Mesenchymal stem cell (in vitro differentiated cells and primary cell): ENCODE measurements at regions not wholly inside any gene's neighbourhood (a gene's known extent, or its start where the extent isn't known, plus 50 kb on each side); places are given as distances from the start of the nearest gene placed in this dataset.
A peak's percentile ranks its signal among the peaks of the same experiment; 100 is the strongest.

Source experiments
- DNase-seq: peaks from one replicate; pipeline ENCODE4 v3.0.0-alpha.2; 2013
- H2AFZ ChIP-seq: one replicate; pipeline ENCODE4 v1.6.1; 2013; ENCODE audit warnings: low read depth, mild to moderate bottlenecking, control low read depth, inconsistent platforms, low read length, moderate library complexity
- H2AK5ac ChIP-seq: 2 replicates; pipeline ENCODE4 v1.6.1; 2013; ENCODE audit warnings: low read length, moderate library complexity, mild to moderate bottlenecking, inconsistent platforms; ENCODE audit not compliant: severe bottlenecking
- H2BK120ac ChIP-seq: one replicate; pipeline ENCODE4 v1.6.1; 2013; ENCODE audit warnings: low read depth, mild to moderate bottlenecking, inconsistent platforms, low read length, moderate library complexity
- H2BK12ac ChIP-seq, 2 experiments: one replicate each; pipeline ENCODE4 v1.6.1; 2013; ENCODE audit warnings: inconsistent platforms in 2 of 2, low read length in 2 of 2, mild to moderate bottlenecking in 2 of 2, moderate library complexity in 2 of 2, control low read depth in 1 of 2
- H2BK15ac ChIP-seq: one replicate; pipeline ENCODE4 v1.6.1; 2013; ENCODE audit warnings: mild to moderate bottlenecking, low read depth, inconsistent platforms; ENCODE audit not compliant: poor library complexity, severe bottlenecking
- H2BK5ac ChIP-seq: 2 replicates; pipeline ENCODE4 v1.6.1; 2013; ENCODE audit warnings: low read depth, mild to moderate bottlenecking, low read length, control low read depth, inconsistent platforms; ENCODE audit not compliant: poor library complexity, severe bottlenecking
- H3K14ac ChIP-seq, 2 experiments: one replicate each; pipeline ENCODE4 v1.6.1; 2013; ENCODE audit warnings: inconsistent platforms in 2 of 2, low read length in 2 of 2, control low read depth in 1 of 2, mild to moderate bottlenecking in 1 of 2, moderate library complexity in 1 of 2
- H3K18ac ChIP-seq, 2 experiments: one replicate each; pipeline ENCODE4 v1.6.1; 2013; ENCODE audit warnings: inconsistent platforms in 2 of 2, low read length in 2 of 2, control low read depth in 1 of 2, low read depth in 1 of 2, mild to moderate bottlenecking in 1 of 2
- H3K23ac ChIP-seq, 2 experiments: one replicate each; pipeline ENCODE4 v1.6.1; 2013; ENCODE audit warnings: inconsistent platforms in 2 of 2, low read length in 2 of 2, mild to moderate bottlenecking in 2 of 2, moderate library complexity in 2 of 2, control low read depth in 1 of 2
- H3K27ac ChIP-seq: 2 replicates; pipeline ENCODE4 v1.5.1; 2013; ENCODE audit warnings: mild to moderate bottlenecking, moderate library complexity, low read length, control low read depth, inconsistent platforms; ENCODE audit not compliant: poor library complexity, severe bottlenecking
- H3K27me3 ChIP-seq, 2 experiments: 2 replicates each; pipeline versions ENCODE4 v1.6.1 to v1.7.0; 2013; ENCODE audit warnings: low read length in 2 of 2, mild to moderate bottlenecking in 2 of 2, moderate library complexity in 2 of 2, control low read depth in 1 of 2, inconsistent platforms in 1 of 2; ENCODE audit not compliant: control insufficient read depth in 1 of 2, insufficient read depth in 1 of 2
- H3K36me3 ChIP-seq, 2 experiments: 2 replicates each; pipeline versions ENCODE4 v1.6.1 to v1.7.0; 2013; ENCODE audit warnings: low read length in 2 of 2, control low read depth in 1 of 2, inconsistent platforms in 1 of 2, low read depth in 1 of 2, mild to moderate bottlenecking in 1 of 2; ENCODE audit not compliant: insufficient read depth in 2 of 2, control insufficient read depth in 1 of 2
- H3K4ac ChIP-seq, 2 experiments: one replicate each; pipeline ENCODE4 v1.6.1; 2013; ENCODE audit warnings: inconsistent platforms in 2 of 2, low read length in 2 of 2, mild to moderate bottlenecking in 2 of 2, moderate library complexity in 2 of 2, control low read depth in 1 of 2, low read depth in 1 of 2
- H3K4me1 ChIP-seq: 2 replicates; pipeline ENCODE4 v1.6.1; 2013; ENCODE audit warnings: low read depth, low read length, control low read depth; ENCODE audit not compliant: control insufficient read depth, insufficient read depth
- H3K4me2 ChIP-seq: 2 replicates; pipeline ENCODE4 v1.6.1; 2013; ENCODE audit warnings: low read length, mild to moderate bottlenecking, inconsistent platforms; ENCODE audit not compliant: poor library complexity, severe bottlenecking
- H3K4me3 ChIP-seq, 2 experiments: 2 replicates each; pipeline versions ENCODE4 v1.5.1 to v1.7.0; 2013; ENCODE audit warnings: low read length in 2 of 2, mild to moderate bottlenecking in 2 of 2, control low read depth in 1 of 2, low read depth in 1 of 2; ENCODE audit not compliant: insufficient read depth in 1 of 2
- H3K79me1 ChIP-seq: replicated peaks from 2 replicates; pipeline ENCODE4 v1.6.1; 2013; ENCODE audit warnings: mild to moderate bottlenecking, control low read depth, low read length, inconsistent platforms; ENCODE audit not compliant: poor library complexity, severe bottlenecking
- H3K9ac ChIP-seq: 2 replicates; pipeline ENCODE4 v1.7.0; 2013; ENCODE audit warnings: mild to moderate bottlenecking, low read length, moderate library complexity
- H3K9me3 ChIP-seq: 2 replicates; pipeline ENCODE4 v1.7.0; 2013; ENCODE audit warnings: mild to moderate bottlenecking, low read length; ENCODE audit not compliant: control insufficient read depth
- H4K8ac ChIP-seq: one replicate; pipeline ENCODE4 v1.6.1; 2013; ENCODE audit warnings: inconsistent platforms, mild to moderate bottlenecking, low read length, moderate library complexity
- H4K91ac ChIP-seq: one replicate; pipeline ENCODE4 v1.6.1; 2013; ENCODE audit warnings: mild to moderate bottlenecking, low read length, inconsistent platforms
- WGBS: methylation state at CpG from one replicate; pipeline ENCODE4 v1.1.7; 2013; ENCODE audit warnings: mixed read lengths; 5-methylcytosine and 5-hydroxymethylcytosine counted together

DNA sequence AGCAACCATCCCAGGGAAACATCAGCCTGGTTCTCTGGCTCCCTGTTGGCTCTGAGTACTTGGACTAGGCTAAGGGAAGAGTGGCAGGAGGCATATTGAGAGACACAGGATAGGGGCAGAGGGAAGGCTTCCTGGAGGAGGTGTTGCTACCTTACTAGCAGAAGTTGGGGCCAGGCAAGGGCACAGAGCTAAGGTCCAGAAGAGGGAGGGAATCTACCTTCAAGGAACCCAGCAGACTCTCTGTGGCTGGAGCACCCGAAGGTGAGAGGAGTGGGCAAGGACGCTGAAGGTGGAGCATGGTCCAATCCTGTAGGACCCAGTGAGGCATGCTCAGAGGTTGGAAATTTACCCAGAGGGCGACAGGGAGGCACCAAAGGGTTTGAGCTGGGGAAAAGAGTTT lies 191.9 kb downstream of the TFAP2C start:
- Histone ChIP-seq H3K9ac (no peak overlapping the region), H3K4ac (no peak overlapping the region)
- DNase-seq, result no peak

DNA sequence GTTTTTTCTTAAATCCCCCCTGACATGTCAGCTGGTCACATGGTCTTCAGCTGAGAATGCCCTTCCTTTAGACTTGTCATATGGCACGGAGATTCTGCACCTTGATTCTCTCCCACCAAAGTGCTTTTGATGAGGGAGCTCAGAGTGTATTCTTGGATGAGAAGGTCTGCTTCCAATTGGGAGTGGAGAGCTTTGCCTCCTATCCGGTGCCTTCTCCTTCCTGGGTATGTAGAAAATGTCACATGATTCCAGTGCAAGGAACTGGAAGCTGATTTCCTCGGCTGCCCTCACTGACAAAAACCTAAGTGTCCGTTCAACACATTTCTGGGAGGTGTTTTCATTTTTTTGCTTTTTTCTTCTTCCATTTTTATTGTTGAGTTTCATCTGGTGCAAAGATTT lies 197.2 kb downstream of the TFAP2C start:
- H4K8ac ChIP-seq, result peak overlapping the region; percentile 36
- H3K27ac ChIP-seq, result no peak overlapping the region
- H3K27me3 ChIP-seq, result peaks cover 17 to 19% of the 10 kb centered on the region in 2 experiments
- H3K4me1 ChIP-seq, result no peaks in the 10 kb centered on the region
- no peaks in the 10 kb centered on the region for H3K79me1 ChIP-seq
- H4K91ac ChIP-seq, result no peak overlapping the region
- no peaks in the 10 kb centered on the region for H3K36me3 ChIP-seq
- DNase-seq, result no peak
- H3K4me2 ChIP-seq, result no peak overlapping the region
- no peak overlapping the region for H2AK5ac ChIP-seq
- no peak overlapping the region for H3K23ac ChIP-seq
- H2BK12ac ChIP-seq, result no peak overlapping the region
- H2BK15ac ChIP-seq, result no peak overlapping the region
- no peak overlapping the region for H2BK120ac ChIP-seq
- no peak overlapping the region for H2BK5ac ChIP-seq
- H3K4ac ChIP-seq, result peak overlapping the region in 1 of 2 experiments; percentile 48
- H3K9me3 ChIP-seq, result no peaks in the 10 kb centered on the region
- no peak overlapping the region for H3K14ac ChIP-seq
- no peak overlapping the region for H3K18ac ChIP-seq
- peak overlapping the region; percentile 91 for H3K9ac ChIP-seq
- peak overlapping the region in 1 of 2 experiments; percentile 60 for H3K4me3 ChIP-seq
- no peak overlapping the region for H2AFZ ChIP-seq
- WGBS, result 86% methylated on average over 4 of the region's 4 CpGs

More for the DNA sequence above, 191.9 kb downstream of the TFAP2C start:
- no peaks in the 10 kb centered on the region for H3K36me3 ChIP-seq
- no peak overlapping the region for H2BK120ac ChIP-seq
- H3K9me3 ChIP-seq, result peaks cover 7% of the 10 kb centered on the region
- H2BK5ac ChIP-seq, result no peak overlapping the region
- no peak overlapping the region for H4K91ac ChIP-seq
- H2BK15ac ChIP-seq, result no peak overlapping the region
- peaks cover 6 to 10% of the 10 kb centered on the region in 2 experiments for H3K27me3 ChIP-seq
- H3K23ac ChIP-seq, result no peak overlapping the region
- no peak overlapping the region for H2AFZ ChIP-seq
- H3K27ac ChIP-seq, result no peak overlapping the region
- no peaks in the 10 kb centered on the region for H3K79me1 ChIP-seq
- no peak overlapping the region for H3K14ac ChIP-seq
- no peak overlapping the region for H2AK5ac ChIP-seq
- H2BK12ac ChIP-seq, result no peak overlapping the region
- no peak overlapping the region for H3K4me2 ChIP-seq
- H4K8ac ChIP-seq, result no peak overlapping the region
- WGBS, result 82% methylated on average over 3 of the region's 3 CpGs
- H3K18ac ChIP-seq, result no peak overlapping the region
- no peak overlapping the region for H3K4me3 ChIP-seq
- no peaks in the 10 kb centered on the region for H3K4me1 ChIP-seq

DNA sequence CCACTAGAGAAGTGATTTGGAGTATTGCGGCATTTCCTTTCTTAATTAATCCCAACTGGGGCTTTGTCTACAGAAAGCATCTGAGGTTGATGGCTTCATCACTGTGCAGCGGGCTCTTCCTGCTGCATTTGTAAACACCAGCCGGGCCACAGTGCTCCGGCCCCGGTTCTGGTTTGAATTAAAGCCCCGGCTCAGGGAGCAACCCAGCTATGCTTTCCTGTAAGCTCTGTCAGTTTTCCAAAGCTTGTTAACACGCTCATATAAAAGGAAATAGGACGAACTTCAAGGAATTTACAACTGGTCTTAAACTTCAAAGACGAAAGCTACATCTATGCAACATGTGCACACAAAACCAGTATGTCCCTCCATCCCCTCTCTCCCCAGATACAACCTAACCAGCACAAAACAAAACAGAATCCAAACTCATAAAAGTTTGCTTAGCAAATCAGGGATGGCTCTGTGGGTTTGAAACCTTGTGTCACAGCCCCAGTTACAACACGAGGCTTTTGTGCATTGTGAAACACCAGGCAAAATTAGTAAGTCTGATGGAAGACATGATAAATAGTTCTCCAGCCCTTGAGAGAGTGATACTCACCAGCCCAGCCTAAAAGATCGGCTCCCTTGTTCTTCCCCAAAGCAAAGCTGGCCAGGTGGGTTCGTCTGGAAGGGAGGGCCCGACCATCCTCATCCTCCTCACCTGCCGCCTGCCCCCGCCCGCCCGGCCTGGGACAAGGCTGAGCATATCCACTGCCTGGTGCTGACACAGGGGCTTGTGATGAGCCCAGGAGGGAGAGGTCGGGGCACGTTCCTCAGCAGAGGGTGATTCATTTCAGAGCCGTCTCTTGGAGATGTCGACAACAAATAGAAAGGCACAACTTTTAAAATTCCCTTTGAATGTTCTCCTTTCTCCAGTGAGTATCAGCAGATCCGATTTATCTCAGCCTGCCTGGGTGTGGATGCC lies 197.9 kb downstream of the TFAP2C start:
- Histone ChIP-seq H3K4me3 (peak overlapping the region in 1 of 2 experiments; percentile 60), H2AK5ac (no peak overlapping the region), H3K79me1 (no peaks in the 10 kb centered on the region), H3K9ac (peak overlapping the region; percentile 91), H3K14ac (no peak overlapping the region), H3K4ac (no peak overlapping the region), H3K4me2 (no peak overlapping the region), H3K18ac (no peak overlapping the region), H2BK5ac (no peak overlapping the region), H4K8ac (no peak overlapping the region), H3K36me3 (no peaks in the 10 kb centered on the region), H4K91ac (no peak overlapping the region), H2BK12ac (no peak overlapping the region), H3K9me3 (no peaks in the 10 kb centered on the region), H2BK120ac (no peak overlapping the region), H2BK15ac (no peak overlapping the region), H3K27ac (no peak overlapping the region), H3K23ac (no peak overlapping the region), H3K4me1 (no peaks in the 10 kb centered on the region), H3K27me3 (peaks cover 19 to 24% of the 10 kb centered on the region in 2 experiments), H2AFZ (no peak overlapping the region)
- 65% methylated on average over 22 of the region's 22 CpGs for WGBS
- DNase-seq, result peak; percentile 71

DNA sequence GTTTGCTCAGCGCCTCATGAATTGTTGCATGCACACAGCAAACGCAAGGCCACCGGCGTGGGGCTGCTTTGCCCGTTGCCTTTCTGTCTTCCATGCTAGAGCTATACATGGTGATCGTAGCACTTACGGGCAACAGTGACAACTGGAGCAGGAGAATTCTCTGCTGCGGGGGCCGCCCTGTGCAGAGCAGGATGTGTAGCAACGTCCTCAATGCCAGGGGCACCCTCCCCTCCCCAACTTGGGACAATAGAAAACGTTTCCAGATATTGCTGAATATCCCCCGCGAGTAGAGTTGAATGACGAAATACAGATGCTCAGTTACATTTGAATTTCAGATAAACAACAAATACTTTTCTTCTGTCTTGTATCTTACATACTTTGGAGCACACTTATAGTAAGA lies 198.7 kb downstream of the TFAP2C start:
- WGBS, result 85% methylated on average over 10 of the region's 14 CpGs
- Histone ChIP-seq H2AFZ (no peak overlapping the region), H2BK120ac (no peak overlapping the region)

More for the DNA sequence above, 198.7 kb downstream of the TFAP2C start:
- Histone ChIP-seq H3K9ac (peak overlapping the region; percentile 91), H3K79me1 (no peaks in the 10 kb centered on the region), H2AK5ac (no peak overlapping the region), H3K36me3 (no peaks in the 10 kb centered on the region), H3K4me2 (no peak overlapping the region), H2BK12ac (peak overlapping the region in 1 of 2 experiments; percentile 72), H3K27me3 (peaks cover 19 to 28% of the 10 kb centered on the region in 2 experiments), H2BK15ac (no peak overlapping the region), H2BK5ac (no peak overlapping the region), H3K18ac (no peak overlapping the region), H3K9me3 (no peaks in the 10 kb centered on the region), H3K4ac (no peak overlapping the region), H4K91ac (no peak overlapping the region), H3K4me3 (peak overlapping the region in 1 of 2 experiments; percentile 60), H4K8ac (no peak overlapping the region), H3K4me1 (no peaks in the 10 kb centered on the region), H3K27ac (no peak overlapping the region), H3K14ac (no peak overlapping the region), H3K23ac (no peak overlapping the region)
- no peak for DNase-seq
